ENCODE measurements at regions not wholly inside any gene's neighbourhood (a gene's known extent, or its start where the extent isn't known, plus 50 kb on each side); places are given as distances from the start of the nearest gene placed in this dataset.
A peak's percentile ranks its signal among the peaks of the same experiment; 100 is the strongest.

DNA sequence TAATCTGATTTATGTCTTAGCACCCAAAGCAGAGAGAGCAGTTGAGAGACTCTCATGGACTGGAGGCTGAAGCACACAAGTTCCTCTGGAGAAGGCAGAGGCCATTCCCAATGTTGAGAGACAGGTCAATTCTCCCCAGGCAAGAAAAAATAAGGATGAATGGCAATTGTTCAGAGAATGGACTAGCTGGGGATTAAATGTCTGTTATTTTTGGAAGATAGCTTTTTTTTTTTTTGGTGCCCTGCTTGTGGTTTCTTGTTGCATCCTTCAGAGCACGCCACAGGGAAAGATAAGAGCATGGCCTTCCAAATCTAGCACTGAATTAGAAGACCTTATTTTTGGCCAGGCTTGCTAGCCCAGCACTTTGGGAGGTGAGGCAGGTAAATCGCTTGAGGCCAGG, 65.6 kb upstream of the ERRFI1 start:
- H3K27ac ChIP-seq, result no peak overlapping the region
- TF ChIP-seq, protein P1, sequence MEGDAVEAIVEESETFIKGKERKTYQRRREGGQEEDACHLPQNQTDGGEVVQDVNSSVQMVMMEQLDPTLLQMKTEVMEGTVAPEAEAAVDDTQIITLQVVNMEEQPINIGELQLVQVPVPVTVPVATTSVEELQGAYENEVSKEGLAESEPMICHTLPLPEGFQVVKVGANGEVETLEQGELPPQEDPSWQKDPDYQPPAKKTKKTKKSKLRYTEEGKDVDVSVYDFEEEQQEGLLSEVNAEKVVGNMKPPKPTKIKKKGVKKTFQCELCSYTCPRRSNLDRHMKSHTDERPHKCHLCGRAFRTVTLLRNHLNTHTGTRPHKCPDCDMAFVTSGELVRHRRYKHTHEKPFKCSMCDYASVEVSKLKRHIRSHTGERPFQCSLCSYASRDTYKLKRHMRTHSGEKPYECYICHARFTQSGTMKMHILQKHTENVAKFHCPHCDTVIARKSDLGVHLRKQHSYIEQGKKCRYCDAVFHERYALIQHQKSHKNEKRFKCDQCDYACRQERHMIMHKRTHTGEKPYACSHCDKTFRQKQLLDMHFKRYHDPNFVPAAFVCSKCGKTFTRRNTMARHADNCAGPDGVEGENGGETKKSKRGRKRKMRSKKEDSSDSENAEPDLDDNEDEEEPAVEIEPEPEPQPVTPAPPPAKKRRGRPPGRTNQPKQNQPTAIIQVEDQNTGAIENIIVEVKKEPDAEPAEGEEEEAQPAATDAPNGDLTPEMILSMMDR (conservative IDR thresholded peaks at IDR 0.05), result no peak
- TF ChIP-seq ZFX (IDR thresholded peaks at IDR 0.05), result no peak

DNA sequence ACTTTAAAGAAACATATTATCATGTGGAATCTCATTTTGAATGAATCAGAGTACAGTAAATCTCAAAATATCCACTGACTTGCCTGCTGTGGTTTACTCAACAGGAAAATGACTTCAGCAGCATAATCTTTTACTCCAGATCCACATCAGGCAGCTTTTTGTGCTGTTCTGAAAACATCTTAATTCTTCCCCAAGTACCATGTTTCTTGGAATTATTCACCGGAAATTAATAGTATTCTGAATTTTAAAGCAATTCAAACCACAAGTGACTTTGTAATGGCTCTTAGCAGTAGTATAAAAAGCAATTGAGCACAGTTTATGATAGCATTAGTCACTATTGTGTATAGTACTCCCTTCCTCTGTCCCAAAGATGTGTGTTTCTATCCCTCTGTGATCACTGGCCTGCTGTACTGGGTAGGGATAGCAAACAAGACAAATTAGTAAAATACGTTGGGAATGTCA, 64.2 kb upstream of the ERRFI1 start:
- no peak for TF ChIP-seq ZFX (IDR thresholded peaks at IDR 0.05)
- TF ChIP-seq, protein P1 (conservative IDR thresholded peaks at IDR 0.05), result no peak
- H3K27ac ChIP-seq, result no peak overlapping the region

DNA sequence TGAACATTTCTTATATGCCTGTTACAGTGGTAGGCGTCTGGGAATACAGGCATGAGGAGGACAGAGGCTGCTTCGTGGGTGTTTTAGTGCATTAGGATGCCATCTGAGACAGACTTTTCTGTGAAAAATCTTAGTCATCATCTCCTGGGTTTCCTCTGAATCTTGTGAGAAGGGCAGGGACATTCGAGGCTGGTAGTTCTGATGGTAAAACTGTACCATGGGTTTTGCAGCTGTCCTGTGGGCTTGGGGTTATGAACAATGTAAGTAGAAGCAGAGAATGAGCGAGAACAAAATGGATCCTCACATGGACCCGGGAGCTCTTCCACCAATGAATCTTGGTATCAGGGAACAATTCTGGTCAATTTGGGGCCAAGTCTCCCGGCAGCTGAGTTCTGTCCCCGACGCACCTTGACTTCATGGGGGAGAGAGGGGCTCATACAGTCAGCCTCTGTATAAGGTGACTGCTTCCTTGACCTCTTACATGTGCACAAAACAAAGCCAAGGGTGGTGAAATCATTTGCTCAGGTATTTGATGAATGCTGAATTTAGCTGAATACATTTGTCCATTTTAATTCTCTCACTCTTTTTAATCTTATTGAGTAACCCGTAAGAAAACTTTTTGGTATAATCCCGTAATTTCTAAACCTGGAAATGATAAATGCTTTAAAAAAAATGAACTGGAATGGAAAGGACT, 63.6 kb upstream of the ERRFI1 start:
- TF ChIP-seq, protein P1 (conservative IDR thresholded peaks at IDR 0.05), result no peak
- no peak for TF ChIP-seq ZFX (IDR thresholded peaks at IDR 0.05)
- no peak overlapping the region for H3K27ac ChIP-seq

DNA sequence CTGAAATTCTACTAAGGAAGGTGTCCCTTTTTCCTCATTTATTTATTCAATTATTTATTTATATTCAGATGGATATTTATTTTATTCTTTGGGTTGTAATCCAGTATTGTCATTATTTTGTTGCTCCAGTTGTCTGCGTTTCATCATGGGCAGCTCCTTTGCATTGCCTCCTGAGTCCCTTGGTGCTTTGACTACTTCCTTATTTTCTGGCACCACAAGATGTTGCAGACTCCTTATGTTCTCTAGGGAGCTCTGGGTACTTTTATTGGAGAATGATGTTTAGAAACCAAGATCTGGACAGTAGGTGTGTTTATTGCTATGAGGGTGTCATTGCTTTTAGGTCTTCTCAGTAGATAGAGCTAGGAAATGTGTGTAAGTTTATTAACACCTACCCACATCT, 59.9 kb upstream of the ERRFI1 start:
- no peak for TF ChIP-seq ZFX (IDR thresholded peaks at IDR 0.05)
- TF ChIP-seq, protein P1 (conservative IDR thresholded peaks at IDR 0.05), result no peak
- H3K27ac ChIP-seq, result no peak overlapping the region

DNA sequence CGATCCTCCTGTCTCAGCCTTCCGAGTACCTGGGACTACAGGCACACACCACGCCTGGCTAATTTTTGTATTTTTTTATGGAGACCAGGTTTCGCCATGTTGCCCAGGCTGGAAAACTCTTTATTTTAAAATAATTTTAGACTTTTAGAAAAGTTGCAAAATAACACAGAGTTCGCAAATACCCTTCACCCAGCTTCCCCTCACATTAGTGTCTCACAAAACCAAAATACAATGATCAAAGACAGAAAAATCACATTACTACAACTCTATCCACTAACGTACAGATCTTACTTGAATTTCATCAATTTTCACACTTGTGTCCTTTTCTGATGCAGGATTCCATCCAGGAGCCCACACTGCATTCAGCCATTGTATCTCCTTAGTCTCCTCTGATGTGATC, 58.8 kb upstream of the ERRFI1 start:
- H3K27ac ChIP-seq, result peak overlapping the region; percentile 58
- TF ChIP-seq, protein P1 (conservative IDR thresholded peaks at IDR 0.05), result no peak
- no peak for TF ChIP-seq ZFX (IDR thresholded peaks at IDR 0.05)

DNA sequence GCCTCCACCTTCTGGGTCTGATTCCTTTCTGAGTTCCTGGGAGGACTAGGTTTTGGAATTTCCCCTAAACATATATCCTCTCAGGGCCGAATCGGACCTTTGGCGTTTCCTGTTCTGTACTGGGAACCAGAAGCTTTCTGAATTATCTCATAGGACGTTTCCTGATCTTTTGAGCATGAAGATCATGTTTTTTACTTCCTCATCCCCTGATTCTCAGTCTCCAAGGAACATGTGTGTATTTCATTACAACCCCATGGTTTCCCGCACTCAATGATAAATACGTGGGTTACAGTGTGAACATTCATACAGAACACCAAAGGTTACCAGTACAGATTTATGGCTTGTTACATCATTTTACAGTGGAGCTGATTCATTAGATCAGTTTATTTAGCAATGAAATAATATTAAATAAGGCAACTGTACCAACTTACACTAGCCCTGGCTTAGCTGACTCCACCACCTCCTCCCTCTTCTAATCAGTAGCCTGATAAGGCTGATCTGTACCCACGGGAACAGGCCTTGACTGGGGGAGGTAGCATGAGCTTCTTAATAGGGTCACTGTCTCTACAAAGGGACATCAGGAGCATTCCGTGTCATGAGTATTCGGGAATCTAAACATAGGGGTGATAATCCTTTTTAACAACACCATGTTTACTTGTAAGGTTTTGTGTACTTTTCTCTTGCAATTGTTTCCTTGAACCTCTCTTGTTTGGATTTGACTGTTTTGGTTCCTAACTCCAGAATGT, 57.8 kb upstream of the ERRFI1 start:
- peak overlapping the region; percentile 61; the same call in 1 of the 2 replicates for H3K27ac ChIP-seq
- TF ChIP-seq ZFX (IDR thresholded peaks at IDR 0.05), result no peak
- TF ChIP-seq, protein P1 (conservative IDR thresholded peaks at IDR 0.05), result no peak

DNA sequence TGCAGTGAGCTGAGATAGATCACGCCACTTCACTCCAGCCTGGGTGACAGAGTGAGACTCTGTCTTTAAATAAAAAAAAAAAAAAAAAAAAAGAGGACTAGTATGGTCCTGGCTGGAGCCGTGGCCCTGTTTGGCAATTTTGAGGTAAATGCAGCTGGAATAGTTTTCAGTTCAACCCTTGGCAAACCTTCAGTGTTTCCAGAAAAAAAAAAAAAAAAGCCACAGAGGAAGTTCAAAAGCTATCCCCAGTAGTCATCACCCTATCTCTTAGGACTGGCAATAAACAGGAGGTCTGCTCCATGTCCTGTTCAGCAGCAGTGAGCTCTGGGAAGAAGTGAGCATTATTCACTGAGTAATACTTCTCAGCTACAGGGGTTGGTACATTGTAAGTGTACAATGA, 56.8 kb upstream of the ERRFI1 start:
- TF ChIP-seq, protein P1 (conservative IDR thresholded peaks at IDR 0.05), result no peak
- TF ChIP-seq ZFX (IDR thresholded peaks at IDR 0.05), result no peak
- H3K27ac ChIP-seq, result peak overlapping the region; percentile 42
